HCT116 (cell line): ENCODE measurements at regions not wholly inside any gene's neighbourhood (a gene's known extent, or its start where the extent isn't known, plus 50 kb on each side); places are given as distances from the start of the nearest gene placed in this dataset.

Source experiments
- CEBPB ChIP-seq: IDR thresholded peaks from 2 replicates; pipeline ENCODE4 v1.6.1; 2012; ENCODE audit warnings: low read depth
- CTCF ChIP-seq, 3 experiments: fragments of 200-600 bp in 1 of 3; sonication (generic) in 1 of 3; IDR thresholded peaks in 2 of 3; conservative IDR thresholded peaks in 1 of 3; 2 replicates each; pipeline ENCODE4 v1.5.1; 2012 to 2017; ENCODE audit warnings: low read depth in 2 of 3, low read length in 2 of 3, antibody characterized with exemption in 1 of 3, borderline replicate concordance in 1 of 3, control low read depth in 1 of 3, mild to moderate bottlenecking in 1 of 3, mixed read lengths in 1 of 3, mixed run types in 1 of 3, moderate library complexity in 1 of 3; ENCODE audit not compliant: insufficient read depth in 1 of 3
- EZH2 ChIP-seq: fragments of 200-600 bp; sonication (generic); IDR thresholded peaks from 2 replicates; pipeline ENCODE4 v1.6.1; 2017; ENCODE audit warnings: antibody characterized with exemption, mixed run types
- POLR2A ChIP-seq: IDR thresholded peaks from 2 replicates; pipeline ENCODE4 v1.7.0; 2011; ENCODE audit warnings: borderline replicate concordance; ENCODE audit not compliant: insufficient read depth, insufficient read length; ENCODE audit errors: extremely low read depth
- RAD21 ChIP-seq: IDR thresholded peaks from 2 replicates; pipeline ENCODE4 v1.6.1; 2012; ENCODE audit warnings: low read depth, mild to moderate bottlenecking
- YY1 ChIP-seq: IDR thresholded peaks from 2 replicates; pipeline ENCODE4 v1.6.1; 2011; ENCODE audit warnings: low read length, low read depth, moderate library complexity, mild to moderate bottlenecking; ENCODE audit not compliant: insufficient replicate concordance; ENCODE audit errors: extremely low read depth

GRCh38 chr1:118660769-118661168 is 327.4 kb downstream of the TBX15 start:
- TF ChIP-seq RAD21 (no peak), EZH2 (no peak), CTCF (IDR thresholded peaks at IDR 0.05 in 2 of 3, conservative IDR thresholded peaks at IDR 0.05 in 1 of 3; ENCODE audit: borderline replicate concordance in 1 of 3, insufficient read depth in 1 of 3, low read depth in 2 of 3, low read length in 2 of 3) (no peak), POLR2A (no peak), YY1 (no peak), CEBPB (no peak)
